Lower lobe of right lung (tissue), 2 donors: ENCODE measurements at regions not wholly inside any gene's neighbourhood (a gene's known extent, or its start where the extent isn't known, plus 50 kb on each side); places are given as distances from the start of the nearest gene placed in this dataset.
"Not testable (repeated sequence)": the region's sequence is repeated elsewhere in the genome, so short reads cannot be mapped to it uniquely, and the experiment has no call there.

ENCODE experiments used
- ATAC-seq, 2 donors: fragments of 200-7000 bp; cut with Tn5 transposase; one replicate each; pipeline ENCODE4 v1.9.1; 2020 to 2022; ENCODE audit warnings: mild to moderate bottlenecking in 2 of 2, moderate library complexity in 2 of 2
- DNase-seq: peaks from one replicate; pipeline ENCODE4 v3.0.0-alpha.2; 2020
- H3K27ac ChIP-seq: fragments of 200-600 bp; one replicate; pipeline ENCODE4 v1.8.0; 2022
- H3K27me3 ChIP-seq: fragments of 200-600 bp; one replicate; pipeline ENCODE4 v1.8.0; 2022; ENCODE audit warnings: low read depth
- H3K36me3 ChIP-seq: fragments of 200-600 bp; one replicate; pipeline ENCODE4 v1.8.0; 2022; ENCODE audit warnings: mild to moderate bottlenecking
- H3K4me1 ChIP-seq: fragments of 200-600 bp; one replicate; pipeline ENCODE4 v1.8.0; 2022
- H3K4me3 ChIP-seq: fragments of 200-600 bp; one replicate; pipeline ENCODE4 v1.8.0; 2022; ENCODE audit warnings: mild to moderate bottlenecking
- H3K9me3 ChIP-seq: fragments of 200-600 bp; one replicate; pipeline ENCODE4 v1.8.0; 2022
- intact Hi-C: fragments of 100-400 bp; cut with DNase I; formaldehyde crosslinking; loops from one replicate; pipeline ENCODE4 v1.11.0; 2022
- TF ChIP-seq, protein P1 (sequence below): fragments of 200-600 bp; IDR thresholded peaks from one replicate; pipeline ENCODE4 v1.8.0; 2022; ENCODE audit warnings: antibody characterized with exemption, mild to moderate bottlenecking
- donor health status: DM: no; HTN: yes; CAD: no; lungs with severe emphysema.

DNA sequence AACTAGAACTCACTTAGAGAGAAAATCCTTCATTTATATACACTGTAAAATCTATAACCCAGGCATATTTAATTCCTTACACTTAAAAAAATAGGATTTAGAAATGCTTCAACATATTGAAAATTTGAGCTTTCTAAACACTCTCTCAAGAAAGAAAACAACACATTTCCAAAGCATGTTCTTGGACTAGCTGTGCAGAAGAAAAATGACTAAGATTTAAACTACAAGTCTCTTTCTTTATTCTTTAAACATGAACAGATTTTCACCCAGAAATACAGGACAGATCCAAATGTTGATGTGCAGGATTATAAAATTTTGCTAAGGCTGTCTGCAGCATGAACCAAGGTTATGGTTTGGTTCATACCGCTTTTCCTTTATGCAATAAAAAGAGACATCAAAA is 77.7 kb upstream of the TUSC1 start:
- Histone ChIP-seq H3K4me3 (no peak overlapping the region), H3K36me3 (no peaks in the 10 kb centered on the region), H3K27ac (no peak overlapping the region), H3K4me1 (no peaks in the 10 kb centered on the region), H3K27me3 (no peaks in the 10 kb centered on the region), H3K9me3 (no peaks in the 10 kb centered on the region)
- DNase-seq = no peak
- TF ChIP-seq, protein P1, sequence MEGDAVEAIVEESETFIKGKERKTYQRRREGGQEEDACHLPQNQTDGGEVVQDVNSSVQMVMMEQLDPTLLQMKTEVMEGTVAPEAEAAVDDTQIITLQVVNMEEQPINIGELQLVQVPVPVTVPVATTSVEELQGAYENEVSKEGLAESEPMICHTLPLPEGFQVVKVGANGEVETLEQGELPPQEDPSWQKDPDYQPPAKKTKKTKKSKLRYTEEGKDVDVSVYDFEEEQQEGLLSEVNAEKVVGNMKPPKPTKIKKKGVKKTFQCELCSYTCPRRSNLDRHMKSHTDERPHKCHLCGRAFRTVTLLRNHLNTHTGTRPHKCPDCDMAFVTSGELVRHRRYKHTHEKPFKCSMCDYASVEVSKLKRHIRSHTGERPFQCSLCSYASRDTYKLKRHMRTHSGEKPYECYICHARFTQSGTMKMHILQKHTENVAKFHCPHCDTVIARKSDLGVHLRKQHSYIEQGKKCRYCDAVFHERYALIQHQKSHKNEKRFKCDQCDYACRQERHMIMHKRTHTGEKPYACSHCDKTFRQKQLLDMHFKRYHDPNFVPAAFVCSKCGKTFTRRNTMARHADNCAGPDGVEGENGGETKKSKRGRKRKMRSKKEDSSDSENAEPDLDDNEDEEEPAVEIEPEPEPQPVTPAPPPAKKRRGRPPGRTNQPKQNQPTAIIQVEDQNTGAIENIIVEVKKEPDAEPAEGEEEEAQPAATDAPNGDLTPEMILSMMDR = no peak
- no peak for ATAC-seq
- intact Hi-C loops = no loop called here

DNA sequence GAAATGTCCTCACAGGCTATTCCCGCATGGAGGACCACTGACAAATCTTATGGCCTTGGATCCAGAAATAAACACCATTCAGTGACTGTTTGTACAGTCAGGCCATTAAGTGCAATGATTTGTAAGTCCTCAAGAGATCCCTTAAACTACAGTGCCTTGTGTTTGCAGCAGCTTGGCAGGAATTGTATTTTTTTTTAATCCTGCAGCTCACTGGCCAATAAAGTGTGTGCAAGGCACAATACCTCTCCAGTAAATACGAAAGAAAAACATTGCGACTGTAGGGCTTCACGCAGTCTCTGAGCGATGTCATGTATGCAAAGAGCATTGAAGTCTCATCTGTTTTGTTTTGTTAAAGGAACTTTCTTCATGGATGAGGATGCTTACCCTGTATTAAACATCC is 74.2 kb upstream of the TUSC1 start:
- no peaks in the 10 kb centered on the region for H3K36me3 ChIP-seq
- no peak for DNase-seq
- H3K9me3 ChIP-seq = no peaks in the 10 kb centered on the region
- no peak overlapping the region for H3K4me3 ChIP-seq
- intact Hi-C loops = no loop called here
- TF ChIP-seq, protein P1 = no peak
- no peaks in the 10 kb centered on the region for H3K27me3 ChIP-seq
- no peak for ATAC-seq
- no peak overlapping the region for H3K27ac ChIP-seq
- H3K4me1 ChIP-seq = no peaks in the 10 kb centered on the region

DNA sequence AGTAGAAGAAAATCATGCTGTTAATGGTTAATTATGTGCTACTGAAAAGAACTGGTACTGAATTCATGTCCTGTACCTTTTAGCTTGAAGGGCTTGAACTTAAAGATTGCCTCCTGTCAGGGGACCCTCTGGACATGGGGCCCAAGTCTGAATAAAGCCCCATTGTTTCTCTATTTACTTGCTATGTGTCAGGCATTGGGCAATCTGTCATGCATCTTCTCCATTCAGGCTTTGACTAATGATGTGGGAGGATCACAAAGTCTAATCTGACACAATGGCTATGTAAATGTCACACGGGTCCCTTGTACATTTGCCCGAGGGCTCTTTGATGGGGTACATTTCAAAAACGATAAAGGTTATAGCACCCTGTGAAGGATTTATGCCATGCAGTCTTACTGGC is 64.0 kb upstream of the TUSC1 start:
- intact Hi-C loops = no loop called here
- Histone ChIP-seq H3K4me3 (no peak overlapping the region), H3K4me1 (no peaks in the 10 kb centered on the region), H3K27me3 (no peaks in the 10 kb centered on the region), H3K36me3 (no peaks in the 10 kb centered on the region), H3K27ac (no peak overlapping the region), H3K9me3 (no peaks in the 10 kb centered on the region)
- no peak for ATAC-seq
- TF ChIP-seq, protein P1 = no peak
- DNase-seq = no peak

DNA sequence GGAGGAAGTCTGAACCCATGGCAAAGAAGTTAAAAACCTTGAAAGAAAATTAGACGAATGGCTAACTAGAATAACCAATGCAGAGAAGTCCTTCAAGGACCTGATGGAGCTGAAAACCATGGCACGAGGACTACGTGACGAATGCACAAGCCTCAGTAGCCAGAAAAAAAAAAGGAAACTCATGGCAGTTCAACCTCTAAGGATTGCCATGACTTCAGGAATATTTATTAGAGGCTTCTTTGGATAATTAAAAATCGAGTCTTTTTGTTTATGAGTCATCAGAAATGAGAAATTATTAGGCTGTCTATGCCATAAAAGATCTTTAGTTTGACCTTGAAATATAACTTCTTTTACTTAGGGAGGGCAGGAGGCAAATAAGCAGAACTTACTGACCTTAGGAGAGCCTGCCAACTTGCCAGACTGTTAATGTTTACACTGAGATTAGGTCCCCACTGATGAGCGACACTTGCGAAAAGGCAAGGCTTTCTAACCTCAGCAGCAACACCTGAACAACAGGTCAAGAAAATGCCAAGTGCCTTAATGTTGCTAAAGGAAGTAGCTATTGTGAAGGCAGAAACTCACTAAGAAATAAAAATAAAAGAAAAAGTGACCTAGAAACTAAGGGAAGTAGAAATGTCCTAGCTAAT is 55.2 kb upstream of the TUSC1 start:
- DNase-seq = no peak
- H3K36me3 ChIP-seq = no peaks in the 10 kb centered on the region
- H3K4me1 ChIP-seq = no peaks in the 10 kb centered on the region
- no peak overlapping the region for H3K4me3 ChIP-seq
- no peaks in the 10 kb centered on the region for H3K27me3 ChIP-seq
- ATAC-seq = no peak
- intact Hi-C loops = no loop called here
- H3K27ac ChIP-seq = no peak overlapping the region
- TF ChIP-seq, protein P1 = no peak
- no peaks in the 10 kb centered on the region for H3K9me3 ChIP-seq

DNA sequence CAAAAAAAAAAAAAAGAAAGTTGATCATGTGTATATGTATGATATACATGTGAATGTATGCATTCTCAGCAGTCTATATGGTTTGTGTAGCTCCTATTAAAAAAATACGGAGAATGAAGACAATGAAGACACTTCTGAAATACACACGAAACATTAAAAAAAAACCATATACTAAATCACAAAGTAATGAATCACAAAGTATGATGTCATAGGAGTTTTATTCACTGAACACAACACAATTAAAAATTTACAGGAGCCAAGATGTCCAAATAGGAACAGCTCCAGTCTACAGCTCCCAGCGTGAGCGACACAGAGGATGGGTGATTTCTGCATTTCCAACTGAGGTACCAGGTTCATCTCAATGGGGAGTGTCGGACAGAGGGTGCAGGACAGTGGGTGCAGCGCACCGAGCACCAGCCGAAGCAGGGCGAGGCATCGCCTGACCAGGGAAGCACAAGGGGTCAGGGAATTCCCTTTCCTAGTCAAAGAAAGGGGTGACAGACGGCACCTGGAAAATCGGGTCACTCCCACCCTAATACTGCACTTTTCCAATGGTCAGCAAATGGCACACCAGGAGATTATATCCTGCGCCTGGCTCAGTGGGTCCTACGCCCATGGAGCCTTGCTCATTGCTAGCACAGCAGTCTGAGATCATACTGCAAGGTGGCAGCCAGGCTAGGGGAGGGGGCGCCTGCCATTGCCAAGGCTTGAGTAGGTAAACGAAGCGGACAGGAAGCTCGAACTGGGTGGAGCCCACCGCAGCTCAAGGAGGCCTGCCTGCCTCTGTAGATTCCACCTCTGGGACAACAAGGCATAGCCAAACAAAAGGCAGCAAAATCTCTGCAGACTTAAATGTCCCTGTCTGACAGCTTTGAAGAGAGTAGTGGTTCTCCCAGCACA is 53.9 kb upstream of the TUSC1 start:
- H3K27me3 ChIP-seq, H3K4me1 ChIP-seq, H3K27ac ChIP-seq, H3K4me3 ChIP-seq, H3K9me3 ChIP-seq, intact Hi-C loops, H3K36me3 ChIP-seq, DNase-seq, ATAC-seq: not testable (repeated sequence)
